Ovary (tissue), 3 donors: ENCODE measurements at regions not wholly inside any gene's neighbourhood (a gene's known extent, or its start where the extent isn't known, plus 50 kb on each side); places are given as distances from the start of the nearest gene placed in this dataset.

Source experiments
- POLR2A ChIP-seq: fragments of 450-650 bp; IDR thresholded peaks from one replicate; pipeline ENCODE4 v1.6.1; 2017; ENCODE audit warnings: antibody characterized with exemption, mild to moderate bottlenecking, moderate library complexity
- TF ChIP-seq, protein P1 (sequence below), 3 donors: fragments of 450-650 bp in 2 of 3; fragments of 200-600 bp in 1 of 3; IDR thresholded peaks; one replicate each; pipeline versions ENCODE4 v1.5.1 to v1.8.0; 2016 to 2022; ENCODE audit warnings: antibody characterized with exemption in 3 of 3, mild to moderate bottlenecking in 1 of 3
- donor health status: DM: no; HTN: no; CAD: no.

DNA sequence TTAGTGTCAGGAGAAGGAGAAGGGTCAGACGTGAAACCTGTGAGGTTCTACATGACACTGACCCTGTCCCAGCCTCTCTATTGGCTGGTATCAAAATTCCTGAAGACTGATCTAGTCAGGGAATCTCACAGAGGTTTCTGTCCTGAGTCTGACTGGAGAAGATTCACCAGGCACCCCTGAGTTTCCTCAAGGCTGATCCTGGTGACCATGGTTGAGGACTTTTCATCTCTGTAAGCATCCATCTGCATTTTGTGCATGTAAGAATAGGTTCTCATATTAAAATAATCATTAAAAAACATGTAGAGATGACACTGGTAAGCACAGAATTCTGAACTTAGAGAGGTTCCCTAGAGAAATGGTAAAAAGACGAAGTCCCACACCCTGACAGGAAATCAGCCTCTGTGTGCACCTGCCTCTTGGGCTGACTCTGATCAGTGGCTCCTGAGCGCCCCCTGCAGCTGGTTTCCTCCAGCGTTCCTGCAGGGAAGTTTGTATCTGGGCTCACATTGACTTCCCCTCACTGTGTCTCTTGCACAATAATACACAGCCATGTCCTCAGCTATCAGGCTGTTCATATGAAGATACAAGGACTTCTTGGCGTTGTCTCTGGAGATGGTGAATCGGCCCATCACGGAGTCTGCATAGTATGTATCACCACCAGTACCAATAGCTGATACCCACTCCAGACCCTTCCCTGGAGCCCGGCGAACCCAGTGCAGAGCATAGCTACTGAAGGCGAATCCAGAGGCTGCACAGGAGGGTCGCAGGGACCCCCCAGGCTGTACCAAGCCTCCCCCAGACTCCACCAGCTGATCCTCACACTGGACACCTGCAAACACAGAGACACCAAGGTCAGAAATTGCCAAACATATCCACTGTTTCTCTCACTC lies 991.9 kb downstream of the TMEM121 start:
- TF ChIP-seq, protein P1, sequence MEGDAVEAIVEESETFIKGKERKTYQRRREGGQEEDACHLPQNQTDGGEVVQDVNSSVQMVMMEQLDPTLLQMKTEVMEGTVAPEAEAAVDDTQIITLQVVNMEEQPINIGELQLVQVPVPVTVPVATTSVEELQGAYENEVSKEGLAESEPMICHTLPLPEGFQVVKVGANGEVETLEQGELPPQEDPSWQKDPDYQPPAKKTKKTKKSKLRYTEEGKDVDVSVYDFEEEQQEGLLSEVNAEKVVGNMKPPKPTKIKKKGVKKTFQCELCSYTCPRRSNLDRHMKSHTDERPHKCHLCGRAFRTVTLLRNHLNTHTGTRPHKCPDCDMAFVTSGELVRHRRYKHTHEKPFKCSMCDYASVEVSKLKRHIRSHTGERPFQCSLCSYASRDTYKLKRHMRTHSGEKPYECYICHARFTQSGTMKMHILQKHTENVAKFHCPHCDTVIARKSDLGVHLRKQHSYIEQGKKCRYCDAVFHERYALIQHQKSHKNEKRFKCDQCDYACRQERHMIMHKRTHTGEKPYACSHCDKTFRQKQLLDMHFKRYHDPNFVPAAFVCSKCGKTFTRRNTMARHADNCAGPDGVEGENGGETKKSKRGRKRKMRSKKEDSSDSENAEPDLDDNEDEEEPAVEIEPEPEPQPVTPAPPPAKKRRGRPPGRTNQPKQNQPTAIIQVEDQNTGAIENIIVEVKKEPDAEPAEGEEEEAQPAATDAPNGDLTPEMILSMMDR (IDR thresholded peaks at IDR 0.05): no peak
- TF ChIP-seq POLR2A: no peak
